NCI-H82 (cell line): ENCODE measurements at regions not wholly inside any gene's neighbourhood (a gene's known extent, or its start where the extent isn't known, plus 50 kb on each side); places are given as distances from the start of the nearest gene placed in this dataset.

ENCODE experiments used
- DNase-seq: peaks from one replicate; lab custom pipeline; 2025; lab: John Stamatoyannopoulos, UW

DNA sequence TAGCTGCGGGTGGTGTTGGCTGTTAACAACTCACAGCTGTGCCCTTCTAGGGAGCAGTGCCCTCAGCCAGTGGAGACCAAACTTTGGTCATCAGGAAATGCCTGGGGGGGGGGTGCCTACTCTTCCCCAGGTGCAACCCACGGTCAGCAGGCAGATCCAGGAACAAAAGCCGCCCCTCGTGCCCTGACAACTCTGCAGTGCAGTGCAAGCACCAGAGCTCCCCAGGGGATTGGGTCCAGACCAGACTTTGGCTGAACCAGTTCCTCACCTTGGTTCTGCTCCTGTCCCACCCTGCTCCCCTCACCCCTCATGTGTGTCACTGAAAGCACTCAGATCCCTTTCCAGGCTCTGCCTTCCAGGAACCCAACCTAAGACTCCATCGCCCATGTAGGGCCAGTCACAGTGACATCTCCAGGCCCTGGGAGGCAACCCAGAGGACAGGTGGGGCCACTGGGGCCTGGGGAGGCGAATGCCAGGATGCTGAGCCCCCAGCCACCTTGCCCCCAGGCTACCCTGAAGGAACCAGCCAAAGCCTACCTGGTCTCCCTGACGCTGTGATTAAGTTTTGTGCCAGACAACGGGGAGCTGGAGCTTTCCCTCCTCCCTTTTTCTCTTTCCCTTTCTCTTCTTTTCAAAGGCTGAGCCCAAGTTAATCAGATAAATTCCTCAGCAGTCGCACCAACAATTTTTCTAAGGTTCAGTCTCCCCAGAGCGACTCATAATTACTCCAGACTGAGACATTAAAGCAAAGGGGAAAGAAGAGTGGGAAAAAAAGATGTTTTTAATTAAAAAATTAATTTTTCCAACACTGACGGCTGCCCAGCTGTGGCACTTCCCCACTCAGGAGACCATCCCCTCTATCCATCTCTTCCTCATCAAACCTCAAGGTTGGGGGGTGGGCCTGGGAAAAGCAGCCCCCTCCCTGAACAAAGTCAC is 207.5 kb upstream of the LINGO1 start:
- DNase-seq = no peak

DNA sequence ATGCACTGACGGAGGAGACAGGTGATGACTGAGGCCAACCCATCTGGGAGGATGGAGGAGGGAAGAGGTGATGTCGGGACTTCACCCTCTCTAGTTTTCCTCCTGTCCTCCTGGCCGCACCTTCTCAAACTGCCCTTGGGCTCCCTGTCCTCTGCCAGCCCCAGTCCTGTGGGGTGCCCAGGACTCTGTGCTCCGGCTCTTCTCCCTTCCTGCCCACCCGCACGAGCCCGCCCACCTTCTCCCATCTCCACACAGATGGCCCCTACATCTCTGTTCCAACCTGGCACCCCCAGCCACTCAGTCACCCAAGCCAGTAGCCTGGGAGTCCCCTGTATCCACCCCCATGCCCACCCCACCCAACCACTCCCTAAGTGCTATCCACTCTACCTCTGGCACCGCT is 206.7 kb upstream of the LINGO1 start:
- no peak for DNase-seq

- no peak for DNase-seq
Observed at GRCh38 chr15:77838595-77838994, 205.9 kb upstream of the LINGO1 start.

GRCh38 chr15:77838061-77838460 is 205.3 kb upstream of the LINGO1 start:
- no peak for DNase-seq

- DNase-seq = no peak
Observed at GRCh38 chr15:77837649-77838025, 204.9 kb upstream of the LINGO1 start.

DNA sequence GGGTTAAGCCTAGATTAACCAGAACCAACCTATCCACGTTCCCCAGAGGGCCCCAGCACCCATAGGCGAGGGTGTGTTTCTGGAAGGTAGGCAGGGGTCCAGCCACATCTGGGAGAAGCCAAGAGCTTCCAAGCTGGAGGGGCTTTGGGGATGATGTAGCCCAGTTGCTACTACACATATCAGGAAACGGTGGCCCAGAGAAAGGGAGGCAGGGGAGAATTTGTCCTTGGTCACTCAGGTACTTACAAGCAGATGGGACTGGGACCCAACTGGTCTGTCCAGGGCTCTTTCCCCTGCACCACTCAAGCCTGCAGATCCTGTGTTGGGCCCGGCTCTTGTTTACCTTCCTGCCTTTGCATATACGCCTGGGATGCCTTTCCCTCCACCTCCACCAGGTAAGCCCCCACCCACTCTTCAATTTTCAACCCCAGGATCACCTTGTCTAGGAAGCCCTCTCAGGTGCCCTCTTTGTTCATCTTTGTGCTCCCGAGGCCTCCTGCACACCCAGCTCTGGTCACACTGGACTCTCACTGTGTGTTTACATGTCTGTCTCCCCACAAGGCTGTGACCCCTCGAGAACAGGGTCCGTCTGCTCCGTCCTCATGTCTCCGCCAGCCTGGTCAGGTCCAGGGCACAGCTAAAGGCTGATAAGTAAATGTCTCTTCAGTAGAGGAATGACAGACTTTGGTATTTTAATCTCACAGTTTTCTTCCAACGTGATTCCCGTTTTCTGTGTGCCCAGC is 204.4 kb upstream of the LINGO1 start:
- DNase-seq = no peak

DNA sequence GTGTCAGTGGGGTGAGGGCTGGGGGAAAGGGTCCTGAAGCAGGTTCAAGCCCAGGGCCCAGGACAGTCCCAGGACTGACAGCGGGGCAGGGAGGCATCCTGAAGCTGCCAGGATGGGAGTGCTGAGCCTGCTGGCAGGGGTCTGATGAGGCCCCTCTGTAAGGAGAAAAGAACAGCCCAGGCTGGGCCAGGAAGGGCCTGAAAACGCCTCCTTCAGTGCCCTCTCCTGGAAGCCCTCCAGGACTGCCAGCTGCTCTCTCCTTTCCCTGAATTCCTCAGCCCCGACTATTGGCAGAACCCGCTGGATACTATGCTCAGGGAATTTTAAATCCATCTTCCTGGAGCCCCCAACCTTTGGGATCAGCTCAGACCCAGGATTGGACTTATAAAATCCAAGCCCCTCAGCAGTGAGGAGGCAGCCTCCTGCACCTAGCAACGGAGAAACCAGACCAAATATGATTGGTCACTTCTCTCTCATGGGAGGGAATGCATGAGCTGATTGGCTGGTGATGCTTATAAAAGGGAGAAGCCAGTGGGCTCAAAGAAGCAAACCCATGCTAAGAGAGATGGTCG is 203.5 kb upstream of the LINGO1 start:
- peak; percentile 85 for DNase-seq

DNA sequence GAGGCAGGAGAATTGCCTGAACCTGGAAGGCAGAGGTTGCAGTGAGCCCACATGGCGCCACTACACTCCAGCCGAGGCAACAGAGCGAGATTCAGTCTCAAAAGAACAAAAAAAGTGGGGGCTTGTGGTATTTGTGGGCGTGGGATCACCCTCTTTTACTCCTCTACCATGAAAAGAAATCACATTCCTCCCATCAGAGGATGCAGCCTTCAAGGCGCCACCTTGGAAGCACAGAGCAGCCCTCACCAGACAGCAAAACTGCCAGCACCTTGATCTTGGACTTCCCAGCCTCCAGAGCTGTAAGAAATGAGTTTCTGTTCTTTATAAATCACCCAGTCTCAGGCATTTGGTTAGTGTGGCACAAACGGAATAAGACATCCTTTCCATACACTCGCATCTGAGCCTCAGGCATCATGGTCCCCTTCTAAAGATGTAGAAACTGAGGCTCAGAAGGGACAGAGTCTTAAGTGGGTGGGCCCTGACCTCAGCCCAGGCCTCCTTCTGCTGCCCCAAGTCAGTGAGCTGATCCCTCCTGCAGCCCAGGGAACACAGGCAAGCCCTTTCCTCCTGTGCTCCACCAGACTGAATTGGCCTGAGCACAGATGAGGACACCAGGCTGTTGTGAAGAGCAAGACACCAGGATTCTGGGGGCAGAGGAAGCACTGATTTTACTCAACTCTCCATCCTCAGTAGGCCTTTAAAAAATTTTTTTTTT is 201.7 kb upstream of the LINGO1 start:
- no peak for DNase-seq

DNA sequence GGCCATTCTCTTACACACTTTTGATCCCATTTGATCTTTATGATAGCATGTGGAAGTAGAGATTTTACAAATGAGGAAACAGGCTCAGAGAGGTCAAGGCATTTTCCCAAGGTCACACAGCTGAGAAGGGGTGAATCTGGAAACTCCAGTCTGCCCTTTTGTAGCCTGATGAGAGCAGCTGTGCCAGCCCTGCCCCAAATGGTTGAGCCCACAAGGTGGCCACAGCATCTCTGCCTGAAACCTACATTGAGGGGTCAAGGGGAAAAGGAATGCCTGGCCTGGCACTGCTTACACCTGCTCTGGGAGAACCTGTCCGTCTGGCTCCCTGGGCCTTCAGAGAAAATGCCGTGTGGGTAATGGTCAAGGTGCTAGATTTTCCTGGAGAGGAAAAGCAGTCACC is 200.2 kb upstream of the LINGO1 start:
- DNase-seq = no peak

- peak; percentile 86 for DNase-seq
Observed at GRCh38 chr15:77831986-77832385, 199.3 kb upstream of the LINGO1 start.

GRCh38 chr15:77830051-77830468 is 197.3 kb upstream of the LINGO1 start:
- DNase-seq = no peak

GRCh38 chr15:77829331-77829730 is 196.6 kb upstream of the LINGO1 start:
- DNase-seq = peak; percentile 17

- no peak for DNase-seq
Observed at GRCh38 chr15:77827860-77828259, 195.1 kb upstream of the LINGO1 start.

DNA sequence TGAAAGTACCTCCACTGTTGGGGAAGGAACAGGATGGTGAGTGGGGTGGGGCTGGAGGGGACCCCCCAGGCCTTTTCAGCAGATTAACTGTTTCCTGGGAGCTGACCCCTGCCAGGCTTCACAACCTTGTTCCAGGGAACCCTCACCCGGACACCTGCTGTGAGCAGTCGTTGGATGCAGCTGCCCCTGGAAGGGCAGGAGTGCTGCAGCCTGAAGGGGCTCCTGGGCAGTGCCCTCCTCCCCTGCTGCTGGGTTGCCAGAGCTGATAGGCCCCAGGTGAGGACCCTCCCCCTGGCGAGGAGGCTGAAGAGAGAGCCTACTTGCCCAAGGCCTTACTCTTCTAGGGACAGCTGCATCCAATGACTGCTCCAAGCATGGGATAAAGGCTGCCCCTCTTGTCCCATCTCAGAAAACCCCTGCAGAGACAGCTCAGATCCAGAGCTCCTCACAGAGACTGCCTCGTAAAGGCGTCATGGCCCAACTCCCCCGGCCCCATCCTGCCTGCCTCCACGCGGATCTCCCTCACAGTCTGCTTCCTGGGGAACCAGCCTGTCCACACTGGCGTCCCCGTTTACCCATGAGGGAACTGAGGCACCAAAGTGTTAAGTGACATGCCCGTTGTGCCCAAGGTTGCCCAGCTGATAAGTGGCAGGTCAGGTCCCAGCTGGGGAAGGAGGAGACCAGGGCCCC is 193.4 kb upstream of the LINGO1 start:
- DNase-seq = no peak

DNA sequence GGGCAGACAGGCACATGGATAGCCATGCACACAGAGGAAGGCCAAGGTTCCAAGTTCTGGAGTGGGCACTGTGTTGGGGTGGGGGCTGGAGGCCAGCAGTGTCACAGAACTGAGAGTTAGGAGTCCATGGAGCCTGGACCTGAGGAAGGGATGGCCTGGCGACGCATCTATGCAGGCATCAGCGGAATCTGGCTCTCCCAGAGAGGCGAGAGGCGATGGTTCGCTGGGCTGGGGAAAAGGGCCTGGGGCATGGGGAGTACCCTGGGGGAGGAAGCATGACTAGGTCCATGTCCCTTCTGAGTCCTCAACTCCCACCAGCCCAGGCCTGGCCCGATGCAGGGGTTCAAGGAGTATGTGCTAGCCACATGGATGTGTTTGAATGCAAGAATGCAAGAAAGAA is 192.8 kb upstream of the LINGO1 start:
- DNase-seq = no peak

- DNase-seq = no peak
Observed at GRCh38 chr15:77825252-77825542, 192.5 kb upstream of the LINGO1 start.

DNA sequence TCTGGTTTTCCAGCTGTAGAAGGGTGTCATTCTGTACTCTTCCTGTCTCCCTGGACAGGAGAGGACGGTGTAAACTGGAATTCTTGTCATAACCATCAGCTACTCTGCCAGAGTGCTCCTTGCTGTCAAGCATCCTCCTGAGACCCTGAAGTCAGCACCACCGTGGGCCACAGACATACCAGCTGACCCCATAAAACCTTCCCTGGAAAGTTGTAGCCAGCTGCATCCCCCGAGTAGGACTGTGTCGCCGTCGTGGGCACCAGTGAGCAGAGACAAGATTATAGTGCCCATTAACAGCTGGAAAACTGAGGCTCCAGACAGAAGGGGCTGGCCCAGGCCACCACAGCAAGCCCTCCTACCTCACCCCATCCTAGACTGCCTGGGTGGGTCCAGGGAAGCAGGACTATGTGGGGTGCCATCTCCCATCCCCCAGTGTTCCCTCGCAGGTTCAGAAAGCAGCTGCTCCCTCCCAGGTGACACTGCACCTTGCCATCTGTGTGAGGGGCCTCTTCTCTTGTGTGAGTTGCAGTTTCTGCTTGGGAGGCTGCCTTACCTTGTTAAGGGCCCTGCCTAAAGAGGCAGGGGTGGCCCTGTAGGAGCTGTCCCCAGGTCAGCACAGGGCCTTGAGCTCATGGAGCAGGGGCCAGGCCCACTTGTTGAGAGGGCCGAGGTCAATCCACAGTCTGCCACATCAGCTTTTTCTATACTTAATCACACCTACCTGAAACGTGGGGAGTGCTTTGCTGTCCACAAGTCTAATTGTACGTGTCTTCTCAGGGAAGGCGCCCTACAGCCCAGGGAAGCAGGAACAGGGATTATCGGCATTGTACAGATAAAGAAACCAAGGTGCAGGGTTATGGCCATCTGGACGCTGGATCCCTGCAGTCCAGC is 191.9 kb upstream of the LINGO1 start:
- peak; percentile 33 for DNase-seq

- DNase-seq = no peak
Observed at GRCh38 chr15:77823736-77824135, 191.0 kb upstream of the LINGO1 start.

- DNase-seq = no peak
Observed at GRCh38 chr15:77822631-77823230, 190.0 kb upstream of the LINGO1 start.

- DNase-seq = no peak
Observed at GRCh38 chr15:77821959-77822256, 189.2 kb upstream of the LINGO1 start.
